ENCODE measurements at regions not wholly inside any gene's neighbourhood (a gene's known extent, or its start where the extent isn't known, plus 50 kb on each side); places are given as distances from the start of the nearest gene placed in this dataset.

DNA sequence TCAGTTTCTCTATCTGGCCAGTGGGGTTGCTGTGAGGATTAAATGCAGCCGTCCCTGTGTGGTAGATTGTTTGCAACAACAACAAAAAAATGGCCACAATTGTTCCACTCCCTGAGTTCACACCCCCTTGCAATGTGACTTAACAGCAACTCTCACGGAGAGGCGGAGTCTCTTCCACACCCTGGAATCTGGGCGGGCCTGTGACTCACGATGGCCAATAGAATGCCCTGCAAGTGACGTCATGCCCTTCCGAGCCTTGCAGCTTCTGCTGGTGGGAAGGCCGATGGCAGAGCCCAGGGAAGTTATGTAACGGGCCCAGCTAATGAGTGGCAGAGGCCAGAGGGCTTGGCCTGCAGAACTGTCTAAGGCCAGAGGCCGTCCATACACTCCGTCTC, 87.9 kb downstream of the RIPK4 start:
- peak; percentile 38; the same call in 1 of the 2 replicates for TF ChIP-seq PBX3 (IDR thresholded peaks at IDR 0.05)
- TF ChIP-seq ELF1 (IDR thresholded peaks at IDR 0.05), result no peak
- no peak for TF ChIP-seq POLR2AphosphoS5 (IDR thresholded peaks at IDR 0.05; ENCODE audit: low read depth, low read length)
- TF ChIP-seq, protein P1, sequence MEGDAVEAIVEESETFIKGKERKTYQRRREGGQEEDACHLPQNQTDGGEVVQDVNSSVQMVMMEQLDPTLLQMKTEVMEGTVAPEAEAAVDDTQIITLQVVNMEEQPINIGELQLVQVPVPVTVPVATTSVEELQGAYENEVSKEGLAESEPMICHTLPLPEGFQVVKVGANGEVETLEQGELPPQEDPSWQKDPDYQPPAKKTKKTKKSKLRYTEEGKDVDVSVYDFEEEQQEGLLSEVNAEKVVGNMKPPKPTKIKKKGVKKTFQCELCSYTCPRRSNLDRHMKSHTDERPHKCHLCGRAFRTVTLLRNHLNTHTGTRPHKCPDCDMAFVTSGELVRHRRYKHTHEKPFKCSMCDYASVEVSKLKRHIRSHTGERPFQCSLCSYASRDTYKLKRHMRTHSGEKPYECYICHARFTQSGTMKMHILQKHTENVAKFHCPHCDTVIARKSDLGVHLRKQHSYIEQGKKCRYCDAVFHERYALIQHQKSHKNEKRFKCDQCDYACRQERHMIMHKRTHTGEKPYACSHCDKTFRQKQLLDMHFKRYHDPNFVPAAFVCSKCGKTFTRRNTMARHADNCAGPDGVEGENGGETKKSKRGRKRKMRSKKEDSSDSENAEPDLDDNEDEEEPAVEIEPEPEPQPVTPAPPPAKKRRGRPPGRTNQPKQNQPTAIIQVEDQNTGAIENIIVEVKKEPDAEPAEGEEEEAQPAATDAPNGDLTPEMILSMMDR (IDR thresholded peaks at IDR 0.05), result no peak
- TF ChIP-seq, protein P2, sequence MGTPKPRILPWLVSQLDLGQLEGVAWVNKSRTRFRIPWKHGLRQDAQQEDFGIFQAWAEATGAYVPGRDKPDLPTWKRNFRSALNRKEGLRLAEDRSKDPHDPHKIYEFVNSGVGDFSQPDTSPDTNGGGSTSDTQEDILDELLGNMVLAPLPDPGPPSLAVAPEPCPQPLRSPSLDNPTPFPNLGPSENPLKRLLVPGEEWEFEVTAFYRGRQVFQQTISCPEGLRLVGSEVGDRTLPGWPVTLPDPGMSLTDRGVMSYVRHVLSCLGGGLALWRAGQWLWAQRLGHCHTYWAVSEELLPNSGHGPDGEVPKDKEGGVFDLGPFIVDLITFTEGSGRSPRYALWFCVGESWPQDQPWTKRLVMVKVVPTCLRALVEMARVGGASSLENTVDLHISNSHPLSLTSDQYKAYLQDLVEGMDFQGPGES (IDR thresholded peaks at IDR 0.05; ENCODE audit: low read depth, low read length), result no peak
- no peak for TF ChIP-seq TAF1 (IDR thresholded peaks at IDR 0.05; ENCODE audit: borderline replicate concordance, low read depth, low read length)
- no peak for TF ChIP-seq EP300 (IDR thresholded peaks at IDR 0.05; ENCODE audit: borderline replicate concordance in 1 of 2, low read depth in 1 of 2, low read length in 1 of 2)
- TF ChIP-seq RAD21 (IDR thresholded peaks at IDR 0.05; ENCODE audit: low read length), result no peak
- TF ChIP-seq YY1 (IDR thresholded peaks at IDR 0.05; ENCODE audit: low read depth), result no peak
- no peak for TF ChIP-seq RXRA (IDR thresholded peaks at IDR 0.05; ENCODE audit: borderline replicate concordance, low read depth)
- TF ChIP-seq, protein P3, sequence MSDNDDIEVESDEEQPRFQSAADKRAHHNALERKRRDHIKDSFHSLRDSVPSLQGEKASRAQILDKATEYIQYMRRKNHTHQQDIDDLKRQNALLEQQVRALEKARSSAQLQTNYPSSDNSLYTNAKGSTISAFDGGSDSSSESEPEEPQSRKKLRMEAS (IDR thresholded peaks at IDR 0.05; ENCODE audit: low read depth), result peak; percentile 80
- no peak for TF ChIP-seq EZH2phosphoT487 (IDR thresholded peaks at IDR 0.05; ENCODE audit: borderline replicate concordance, low read depth)
- no peak; the same call in 1 of the 2 replicates for TF ChIP-seq NFIC (IDR thresholded peaks at IDR 0.05; ENCODE audit: borderline replicate concordance)
- TF ChIP-seq FOXM1 (IDR thresholded peaks at IDR 0.05; ENCODE audit: low read depth), result no peak

All from SK-N-SH (cell line).